ENCODE measurements at regions not wholly inside any gene's neighbourhood (a gene's known extent, or its start where the extent isn't known, plus 50 kb on each side); places are given as distances from the start of the nearest gene placed in this dataset.
"Not testable (repeated sequence)": the region's sequence is repeated elsewhere in the genome, so short reads cannot be mapped to it uniquely, and the experiment has no call there.

GRCh38 chr7:119028736-119029135, 804.2 kb downstream of the ANKRD7 start:
- Histone ChIP-seq H3K27ac (ENCODE audit: low read depth in 1 of 2, low read length in 2 of 2) (no peak overlapping the region), H3K9ac (ENCODE audit: low read depth in 1 of 2, low read length in 2 of 2) (no peak overlapping the region), H3K4me3 (ENCODE audit: low read depth in 1 of 3, low read length in 3 of 3) (no peak overlapping the region), H3K9me3 (ENCODE audit: control insufficient read depth in 4 of 4, low read length in 3 of 4) (no peaks in the 10 kb centered on the region), H3K4me1 (ENCODE audit: control insufficient read depth in 4 of 4, insufficient read depth in 4 of 4, low read length in 3 of 4) (no peaks in the 10 kb centered on the region), H3K27me3 (ENCODE audit: control insufficient read depth in 4 of 4, insufficient read depth in 4 of 4, low read length in 3 of 4) (no peaks in the 10 kb centered on the region), H3K36me3 (ENCODE audit: control insufficient read depth in 4 of 4, insufficient read depth in 3 of 4, low read depth in 1 of 4, low read length in 3 of 4) (no peaks in the 10 kb centered on the region)
- no peak for TF ChIP-seq RAD21 (IDR thresholded peaks at IDR 0.05)
- no peak for TF ChIP-seq ATF3 (IDR thresholded peaks at IDR 0.05)
- no peak for TF ChIP-seq EGR1 (IDR thresholded peaks at IDR 0.05; ENCODE audit: low read depth in 2 of 2)
- no peak for TF ChIP-seq FOXA1 (IDR thresholded peaks at IDR 0.05)
- TF ChIP-seq ZBTB33 (IDR thresholded peaks at IDR 0.05), result no peak
- DNase-seq (ENCODE audit: low spot score), result no peak
- 29% methylated on average over 1 of the region's 1 CpG for WGBS

GRCh38 chr7:119032136-119032535, 807.6 kb downstream of the ANKRD7 start:
- H3K27me3 ChIP-seq (ENCODE audit: control insufficient read depth in 4 of 4, insufficient read depth in 4 of 4, low read length in 3 of 4); H3K4me3 ChIP-seq (ENCODE audit: low read depth in 1 of 3, low read length in 3 of 3); H3K9ac ChIP-seq (ENCODE audit: low read depth in 1 of 2, low read length in 2 of 2); H3K4me1 ChIP-seq (ENCODE audit: control insufficient read depth in 4 of 4, insufficient read depth in 4 of 4, low read length in 3 of 4); H3K36me3 ChIP-seq (ENCODE audit: control insufficient read depth in 4 of 4, insufficient read depth in 3 of 4, low read depth in 1 of 4, low read length in 3 of 4); H3K27ac ChIP-seq (ENCODE audit: low read depth in 1 of 2, low read length in 2 of 2); DNase-seq (ENCODE audit: low spot score); H3K9me3 ChIP-seq (ENCODE audit: control insufficient read depth in 4 of 4, low read length in 3 of 4): not testable (repeated sequence)
- WGBS, result 94% methylated on average over 4 of the region's 4 CpGs

- H3K4me3 ChIP-seq (ENCODE audit: low read depth in 1 of 3, low read length in 3 of 3), result no peak overlapping the region
- H3K9ac ChIP-seq (ENCODE audit: low read depth in 1 of 2, low read length in 2 of 2), result no peak overlapping the region
- peaks cover 3 to 9% (median 7%) of the 10 kb centered on the region in 4 donors for H3K4me1 ChIP-seq (ENCODE audit: control insufficient read depth in 4 of 4, insufficient read depth in 4 of 4, low read length in 3 of 4)
- no peak for TF ChIP-seq RAD21 (IDR thresholded peaks at IDR 0.05)
- no peak for TF ChIP-seq SP1 (IDR thresholded peaks at IDR 0.05)
- no peak for TF ChIP-seq HNF4G (IDR thresholded peaks at IDR 0.05)
- no peak for TF ChIP-seq REST (IDR thresholded peaks at IDR 0.05)
- TF ChIP-seq HNF4A (conservative IDR thresholded peaks at IDR 0.05), result no peak
- H3K9me3 ChIP-seq (ENCODE audit: control insufficient read depth in 4 of 4, low read length in 3 of 4), result no peaks in the 10 kb centered on the region
- no peaks in the 10 kb centered on the region for H3K36me3 ChIP-seq (ENCODE audit: control insufficient read depth in 4 of 4, insufficient read depth in 3 of 4, low read depth in 1 of 4, low read length in 3 of 4)
- no peak for DNase-seq (ENCODE audit: low spot score)
- no peaks in the 10 kb centered on the region for H3K27me3 ChIP-seq (ENCODE audit: control insufficient read depth in 4 of 4, insufficient read depth in 4 of 4, low read length in 3 of 4)
- no peak overlapping the region for H3K27ac ChIP-seq (ENCODE audit: low read depth in 1 of 2, low read length in 2 of 2)
- WGBS, result 68% methylated on average over 3 of the region's 3 CpGs
Measured at GRCh38 chr7:119033641-119034040, 809.1 kb downstream of the ANKRD7 start.

All from liver (tissue), 7 donors.